CD4-positive, alpha-beta T cell treated with Interleukin-17A for 1 hour (primary cell): ENCODE measurements at regions not wholly inside any gene's neighbourhood (a gene's known extent, or its start where the extent isn't known, plus 50 kb on each side); places are given as distances from the start of the nearest gene placed in this dataset.

ENCODE experiments used
- DNase-seq: peaks from one replicate; pipeline ENCODE4 v3.0.0-alpha.2; 2020

DNA sequence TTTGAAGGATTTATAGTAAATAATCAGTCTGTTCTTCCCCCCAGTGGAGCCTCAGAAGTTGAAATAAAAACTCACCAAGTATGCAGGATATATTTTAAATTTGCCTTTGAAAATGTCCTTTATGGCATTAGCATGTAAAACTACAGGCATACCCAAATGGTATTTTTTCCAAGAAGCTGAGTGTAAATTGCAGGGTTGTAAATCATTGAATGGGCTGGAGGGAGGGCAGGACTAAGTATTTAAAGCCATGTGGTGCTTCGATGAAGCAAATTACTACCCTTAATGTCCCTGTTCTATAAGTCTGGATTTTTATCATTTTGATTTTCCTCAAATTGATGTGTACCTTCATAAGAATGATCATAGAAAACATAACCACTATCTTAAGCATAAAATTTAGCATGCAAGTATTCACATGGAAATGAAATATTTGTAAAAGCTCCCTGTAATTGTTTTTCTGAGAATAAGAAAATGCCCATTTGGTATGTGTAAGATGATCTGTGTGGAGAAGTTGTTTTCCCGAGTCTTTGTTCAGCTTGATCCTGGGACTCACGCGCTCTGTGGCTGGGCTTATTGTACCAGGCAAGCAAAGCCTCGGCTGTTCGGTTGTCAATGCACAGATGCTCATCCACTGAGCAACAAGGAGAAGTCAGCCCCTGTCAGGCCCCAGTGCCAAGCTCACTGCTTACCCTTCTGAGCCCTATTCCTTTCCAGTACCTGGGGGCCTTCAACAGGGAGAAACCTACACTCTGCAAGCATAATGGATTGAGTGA, 66.7 kb downstream of the CD164 start:
- DNase-seq, result no peak

DNA sequence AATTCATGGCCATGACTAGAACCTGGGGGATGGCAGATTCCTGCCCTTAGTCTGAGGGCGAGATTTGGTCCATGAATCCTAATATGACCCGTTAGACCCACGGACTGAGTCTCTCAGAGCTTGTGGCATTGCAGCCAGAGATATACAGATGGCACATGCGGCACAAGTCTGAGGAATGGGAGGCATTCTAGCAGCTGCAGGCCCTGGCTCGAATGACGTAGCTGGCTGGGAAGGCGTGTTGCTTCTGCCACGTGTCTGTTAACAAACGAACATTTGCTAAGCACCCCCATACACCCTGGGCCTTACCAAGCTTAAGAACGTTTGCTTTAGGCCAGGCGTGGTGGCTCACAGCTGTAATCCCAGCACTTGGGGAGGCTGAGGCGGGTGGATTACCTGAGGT, 68.0 kb downstream of the CD164 start:
- no peak for DNase-seq

DNA sequence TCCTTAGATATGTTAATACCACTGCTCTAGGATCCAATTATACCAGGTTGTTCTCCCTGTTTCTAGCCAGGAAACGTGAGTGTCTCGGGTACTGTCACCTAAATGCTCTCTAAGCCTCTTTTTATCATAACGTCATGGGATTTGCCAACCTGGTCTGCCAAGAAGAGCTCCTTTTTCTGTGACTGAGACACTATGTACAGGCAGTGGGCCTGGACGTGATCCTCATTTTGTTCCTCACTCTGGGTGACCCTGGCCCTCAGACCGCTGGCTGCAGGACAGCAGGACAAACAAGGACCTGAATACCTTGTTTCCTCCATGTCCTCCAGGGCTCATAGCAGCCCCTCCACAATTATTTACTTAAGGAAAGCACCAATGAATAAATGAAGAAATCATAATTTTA, 69.1 kb downstream of the CD164 start:
- no peak for DNase-seq

DNA sequence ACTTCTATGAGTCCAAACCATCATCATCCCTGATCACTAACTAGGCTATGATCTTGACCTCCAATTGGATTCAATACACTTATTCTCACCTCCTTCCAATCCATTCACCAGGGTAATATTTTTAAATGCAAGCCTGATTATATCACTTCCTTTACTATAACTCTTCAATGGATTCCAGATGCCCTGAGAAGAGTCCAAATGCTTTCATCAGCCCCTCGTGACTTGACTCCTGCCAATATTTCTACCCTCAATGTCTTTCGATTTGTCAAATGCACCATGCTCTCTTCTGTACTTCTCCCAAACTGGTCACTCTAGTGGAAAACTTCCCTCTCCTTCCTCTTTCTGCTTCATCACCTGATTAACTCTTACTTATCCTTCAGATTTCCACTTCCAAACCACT, 70.8 kb downstream of the CD164 start:
- DNase-seq, result no peak

DNA sequence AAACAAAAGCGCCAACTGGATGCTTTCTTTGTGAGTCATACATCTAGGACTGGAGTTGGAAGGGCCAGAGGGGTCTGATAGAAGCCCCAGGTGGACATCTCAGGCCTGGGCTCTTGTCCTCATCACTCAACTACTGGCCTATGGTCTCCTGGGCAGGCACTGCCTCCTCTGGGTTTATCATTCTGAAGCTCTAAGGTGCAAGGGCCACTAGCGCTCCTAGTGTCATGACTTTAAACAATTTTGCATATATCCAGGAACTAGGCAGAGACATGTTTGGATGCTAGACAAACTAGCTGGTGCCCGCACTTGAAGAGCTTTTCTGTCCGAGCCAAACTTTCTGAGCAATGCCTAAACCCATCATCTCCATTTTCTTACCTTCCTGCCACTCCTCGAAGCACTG, 72.3 kb downstream of the CD164 start:
- DNase-seq, result no peak

DNA sequence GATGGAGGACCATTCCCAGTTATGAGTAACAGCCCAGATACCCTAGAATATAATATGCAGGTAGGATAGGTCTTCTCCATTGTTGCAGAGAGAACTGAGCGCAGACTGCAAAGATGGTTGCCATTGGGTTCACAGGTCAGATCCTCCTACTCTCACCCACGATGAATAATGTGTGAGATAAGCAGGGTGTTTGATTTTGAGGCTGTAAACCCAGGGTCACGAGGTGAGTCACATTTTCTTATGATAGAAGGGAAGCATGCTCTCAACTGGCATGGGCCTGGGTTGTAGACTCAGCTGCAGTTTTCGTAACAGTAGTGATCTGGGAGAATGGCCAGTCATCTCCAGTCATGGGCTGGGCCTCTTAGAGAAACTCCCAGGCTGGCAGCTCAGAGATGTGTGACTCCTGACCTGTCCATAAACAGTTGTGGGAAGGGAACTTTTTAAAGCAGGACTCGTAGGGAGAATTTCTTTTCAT, 74.2 kb downstream of the CD164 start:
- no peak for DNase-seq

DNA sequence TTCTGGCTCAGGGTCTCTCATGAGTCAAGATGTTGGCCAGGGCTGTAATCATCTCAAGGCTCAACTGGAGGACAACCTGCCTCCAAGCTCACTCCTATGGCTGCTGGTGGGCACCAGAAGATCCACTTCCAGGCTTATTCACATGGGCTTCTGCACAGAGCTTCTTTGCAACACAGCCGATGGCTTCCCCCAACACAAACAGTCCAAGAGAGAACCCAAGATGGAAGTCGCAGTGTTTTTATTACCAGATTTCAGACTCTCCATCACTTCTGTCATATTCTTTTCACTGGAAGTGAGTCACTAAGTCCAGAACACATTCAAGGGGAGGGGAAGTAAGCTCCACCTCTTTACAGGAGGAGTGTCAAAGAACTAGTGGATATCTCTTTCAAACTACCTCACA, 75.5 kb downstream of the CD164 start:
- DNase-seq, result no peak

DNA sequence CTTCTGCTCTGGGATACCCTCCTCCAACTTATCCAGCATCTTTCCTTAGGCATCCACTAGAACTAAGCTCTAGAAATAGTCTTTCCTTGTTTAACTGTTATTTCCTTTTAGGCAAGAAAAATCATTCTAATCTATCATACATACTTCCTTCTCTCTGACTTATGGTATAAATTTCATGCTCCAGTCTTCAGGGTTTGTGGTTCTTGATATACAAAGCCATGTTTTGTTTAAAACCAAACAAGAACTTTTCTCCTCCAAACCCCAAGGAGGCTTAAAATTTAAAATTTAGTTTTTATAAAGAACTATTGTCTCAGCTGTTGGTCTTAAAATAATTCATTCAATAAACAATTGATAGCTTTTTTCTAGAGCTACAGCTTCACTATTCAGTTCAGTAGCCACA, 77.2 kb downstream of the CD164 start:
- no peak for DNase-seq

DNA sequence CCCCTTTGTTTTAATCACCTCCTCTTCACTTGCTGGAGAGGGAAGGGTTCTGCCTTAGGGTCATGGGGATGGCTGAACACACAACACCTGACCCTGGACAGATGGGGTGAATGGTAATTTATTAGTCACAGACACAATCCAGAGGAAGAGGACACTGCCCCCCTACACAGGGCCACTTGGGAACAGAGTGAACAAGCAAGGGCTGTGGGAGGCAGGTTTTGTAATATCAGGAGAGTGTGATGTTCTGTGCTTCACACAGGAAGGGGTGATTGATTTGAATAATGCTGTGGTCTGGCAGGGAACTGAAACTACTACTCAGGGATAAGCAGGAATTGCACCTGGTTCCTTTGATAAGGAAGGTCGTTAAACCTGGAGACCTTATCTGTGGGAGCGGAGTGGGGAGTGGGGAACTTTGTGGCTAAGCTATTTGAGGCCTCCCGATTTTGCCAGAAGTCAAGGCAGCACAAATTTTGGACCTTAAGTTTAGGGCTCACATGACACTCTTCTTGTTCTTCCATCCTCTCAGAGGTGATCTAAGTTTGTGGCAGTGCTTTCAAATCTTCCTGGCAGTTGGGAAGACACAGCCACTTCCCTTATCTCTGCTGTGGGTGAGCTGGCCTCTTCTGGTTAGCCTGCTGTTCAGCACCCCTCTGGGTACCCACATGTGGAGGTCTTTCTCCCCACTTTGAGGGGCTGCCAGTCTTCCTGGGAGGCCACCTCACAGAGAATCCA, 77.8 kb downstream of the CD164 start:
- DNase-seq, result no peak

DNA sequence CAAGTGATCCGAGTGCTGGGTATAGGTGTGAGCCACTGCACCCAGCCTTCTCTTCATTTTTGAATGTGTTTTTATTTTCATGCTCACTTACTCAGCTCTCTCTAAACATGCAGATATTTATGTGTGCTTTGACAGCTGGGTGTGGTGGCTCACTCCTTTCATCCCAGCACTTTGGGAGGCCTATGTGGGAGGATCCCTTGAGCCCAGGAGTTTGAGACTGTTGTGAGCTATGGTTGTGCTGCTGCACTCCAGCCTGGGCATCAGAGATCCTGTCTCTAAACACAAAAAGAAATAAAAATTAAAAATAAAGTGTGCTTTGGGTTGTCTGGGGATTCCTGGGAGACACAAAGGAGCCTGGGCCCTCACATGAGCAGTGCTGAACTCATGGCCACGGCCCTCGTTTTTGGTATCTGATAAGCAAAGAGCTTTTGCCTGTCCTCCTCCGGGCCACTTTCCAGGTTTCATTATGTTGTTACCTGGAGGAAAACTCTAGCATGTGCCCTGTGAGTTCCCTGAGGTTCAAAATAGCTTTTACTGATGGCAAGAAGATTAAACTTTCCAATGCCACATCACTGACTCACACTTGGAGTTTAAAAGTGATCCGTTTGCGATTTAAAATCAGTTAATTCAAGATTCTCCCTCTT, 78.5 kb downstream of the CD164 start:
- no peak for DNase-seq

DNA sequence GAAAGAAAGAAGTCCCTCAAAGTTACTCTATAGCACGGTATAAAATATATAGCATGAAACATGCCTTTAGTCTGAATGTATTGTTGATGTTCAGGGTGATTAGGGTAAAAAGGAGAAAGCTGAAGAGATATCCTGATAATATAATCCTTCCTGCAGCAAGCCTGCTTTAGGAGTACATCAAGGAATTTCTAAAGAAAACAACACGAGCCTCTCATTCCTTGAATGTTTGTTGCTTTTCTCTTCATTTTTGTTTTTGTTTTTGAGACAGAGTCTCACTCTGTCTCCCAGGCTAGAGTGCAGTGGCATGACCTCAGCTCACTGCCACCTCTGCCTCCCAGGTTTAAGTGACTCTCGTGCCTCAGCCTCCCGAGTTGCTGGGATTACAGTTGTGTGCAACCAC, 79.1 kb downstream of the CD164 start:
- no peak for DNase-seq

DNA sequence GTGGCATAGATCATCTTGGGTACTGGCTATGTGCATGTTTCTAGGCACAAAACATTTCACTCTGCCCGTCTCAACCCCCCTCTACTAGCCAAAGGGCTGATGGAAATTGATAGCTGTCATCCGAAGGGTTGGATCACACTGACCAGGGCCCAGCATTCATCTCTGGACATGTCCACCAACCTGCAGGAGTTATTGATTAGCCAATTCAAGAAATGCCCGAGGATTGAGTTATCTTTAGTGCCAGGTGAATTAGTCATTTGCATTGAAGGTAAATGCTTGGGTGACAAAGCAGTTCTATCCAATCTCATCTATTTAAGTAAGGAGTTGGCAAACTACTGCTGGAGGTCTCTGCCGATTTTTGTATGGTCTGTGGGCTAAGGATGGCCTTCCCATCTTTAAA, 80.1 kb downstream of the CD164 start:
- no peak for DNase-seq

DNA sequence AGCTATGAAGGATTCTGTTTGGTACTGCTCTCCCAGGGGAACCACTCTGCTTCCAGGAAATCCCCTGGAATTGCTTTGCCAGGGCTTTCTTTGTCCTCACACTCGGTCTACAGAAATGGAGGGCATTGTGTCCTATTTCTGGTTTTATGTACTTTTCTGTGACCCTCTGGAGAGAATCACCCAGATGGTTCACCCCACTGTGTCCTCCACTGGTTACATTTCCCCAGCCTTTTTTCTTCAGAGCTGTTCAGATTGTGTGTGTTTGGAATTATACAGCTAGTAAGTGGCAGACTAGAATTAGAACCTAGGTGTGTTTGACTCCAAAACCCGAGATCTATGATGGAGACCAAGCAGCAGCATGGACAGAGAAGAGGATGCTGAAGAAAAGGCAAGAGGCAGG, 80.8 kb downstream of the CD164 start:
- DNase-seq, result no peak

DNA sequence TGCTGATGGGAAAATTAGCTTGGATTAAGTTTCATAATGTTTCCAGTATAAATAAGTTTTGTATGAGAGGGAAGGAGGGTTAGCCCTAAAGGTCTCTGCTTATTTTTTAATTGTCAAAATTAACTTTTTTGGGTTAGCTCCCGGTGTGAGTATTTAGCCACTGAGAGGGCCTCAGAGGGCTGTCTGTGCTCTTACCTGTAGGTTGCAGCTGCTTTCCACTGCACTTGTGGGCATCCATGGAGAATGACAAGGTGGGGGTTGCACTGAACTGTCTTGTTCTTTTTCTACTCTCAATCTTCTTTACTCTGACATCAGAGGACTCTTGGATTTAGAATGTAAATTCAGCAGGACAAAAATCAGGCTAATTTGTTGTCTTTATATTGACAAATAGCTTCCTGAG, 81.4 kb downstream of the CD164 start:
- no peak for DNase-seq

DNA sequence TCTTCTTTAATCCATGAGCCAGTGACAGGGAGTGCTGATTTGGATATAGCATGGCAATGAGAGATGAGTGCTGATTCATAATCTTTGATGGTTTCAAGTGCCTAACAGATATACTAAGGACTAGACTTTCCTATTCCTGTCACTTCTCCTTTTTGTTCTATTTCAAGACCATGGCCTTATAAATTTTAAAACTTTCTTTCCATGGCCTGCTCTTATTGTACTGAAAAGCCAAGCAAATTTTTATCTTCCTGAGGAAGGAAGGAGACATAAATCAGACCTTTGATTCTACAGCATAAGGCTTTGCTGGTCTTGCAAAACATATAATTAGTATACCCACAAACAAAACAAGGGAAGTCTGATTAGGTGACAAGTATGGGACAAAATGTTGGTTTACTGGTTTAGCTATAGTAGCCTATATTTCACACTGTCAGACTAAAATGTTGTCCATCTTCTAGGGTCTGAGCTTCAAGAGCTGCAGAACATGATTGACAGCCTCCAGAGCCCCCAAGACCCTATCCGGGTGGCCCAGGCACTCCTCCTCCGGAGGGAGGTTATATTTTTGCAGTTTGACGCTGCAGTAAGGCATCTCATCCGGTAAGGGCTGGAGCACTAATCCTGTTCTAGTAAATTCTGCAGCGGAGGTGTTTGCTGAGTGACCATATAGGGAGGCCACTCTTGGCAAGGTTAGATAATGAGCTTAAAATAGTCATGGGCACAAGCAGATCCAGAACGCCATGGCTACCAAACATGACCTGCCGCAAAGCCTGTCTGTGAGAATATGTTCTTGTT, 82.3 kb downstream of the CD164 start:
- no peak for DNase-seq

DNA sequence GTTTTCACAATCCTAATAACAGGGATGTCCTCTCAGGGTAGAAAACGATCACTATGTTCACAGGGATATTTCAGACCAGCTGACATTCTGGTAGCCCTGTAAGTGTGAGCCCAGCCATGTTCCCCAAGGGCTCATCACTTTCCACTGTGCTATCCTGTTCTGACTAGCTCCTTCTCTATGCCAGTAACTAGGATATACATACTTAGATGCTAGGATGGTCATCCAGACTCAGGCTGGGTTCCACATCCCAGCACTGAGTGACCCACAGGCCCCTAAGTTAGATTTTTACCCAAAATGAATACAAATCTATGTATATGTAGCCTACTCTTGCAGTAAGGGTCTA, 83.0 kb downstream of the CD164 start:
- DNase-seq, result no peak

DNA sequence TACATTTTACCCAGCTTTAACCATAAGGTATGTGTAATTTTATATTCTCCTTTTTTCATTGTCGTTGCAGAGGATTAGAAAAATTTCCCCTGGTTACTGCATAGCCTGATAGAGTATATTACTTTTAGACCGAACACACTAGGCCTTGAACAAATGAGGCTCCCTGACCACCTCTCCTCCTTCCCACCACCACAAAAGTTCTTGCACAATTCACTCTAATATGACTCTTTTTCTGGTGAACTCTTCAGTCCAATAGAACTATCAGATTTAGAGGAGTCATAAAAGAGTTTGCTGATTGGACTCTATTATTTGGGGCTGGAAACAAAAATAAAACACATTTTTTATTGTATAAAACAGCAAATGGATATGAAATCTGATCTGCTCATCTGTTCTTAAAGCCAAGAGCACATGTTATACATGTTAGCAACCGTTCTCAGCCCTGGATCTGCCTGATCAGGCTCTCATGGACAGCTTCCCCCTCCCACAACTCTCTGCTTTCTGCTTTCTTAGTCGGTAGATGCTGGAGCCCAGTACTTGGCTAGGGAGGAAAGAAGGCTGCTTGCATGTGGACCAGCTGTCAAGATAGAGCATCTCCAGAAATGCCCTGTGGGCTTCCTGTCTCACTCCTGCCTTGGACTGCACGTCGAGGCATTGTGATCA, 83.5 kb downstream of the CD164 start:
- no peak for DNase-seq

DNA sequence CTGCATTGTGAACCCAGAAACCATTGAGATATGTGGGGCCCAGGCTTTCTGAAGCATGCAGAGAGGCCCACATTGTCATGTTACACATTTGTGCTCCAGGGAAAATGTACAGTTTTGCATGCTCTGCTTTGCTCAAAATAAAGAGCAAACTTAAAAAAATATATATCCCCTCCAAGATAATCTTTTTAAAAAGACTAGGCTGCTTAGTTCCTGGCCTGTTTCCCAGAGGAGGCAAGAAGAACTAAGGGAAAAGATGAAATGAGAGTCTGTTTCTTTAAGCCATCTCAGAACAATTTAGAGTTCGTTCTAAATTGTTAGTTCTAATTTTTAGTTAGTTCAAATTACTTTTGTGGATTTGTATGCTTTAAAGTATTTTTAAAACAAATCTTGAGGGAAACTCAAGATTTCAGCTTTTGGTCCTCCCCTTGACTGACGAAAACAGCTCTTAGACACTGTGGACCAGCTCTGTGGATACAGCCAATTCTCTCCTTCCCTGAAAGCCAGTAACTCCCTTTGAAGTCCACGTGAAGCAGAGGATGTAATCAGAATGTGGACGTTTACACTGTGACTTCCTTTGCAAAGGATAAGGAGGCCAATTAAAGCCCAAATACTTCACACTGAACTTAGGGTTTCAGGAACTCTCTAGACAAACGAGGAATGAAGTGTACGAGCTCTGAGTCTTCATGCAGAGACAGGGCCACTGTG, 84.7 kb downstream of the CD164 start:
- DNase-seq, result no peak

DNA sequence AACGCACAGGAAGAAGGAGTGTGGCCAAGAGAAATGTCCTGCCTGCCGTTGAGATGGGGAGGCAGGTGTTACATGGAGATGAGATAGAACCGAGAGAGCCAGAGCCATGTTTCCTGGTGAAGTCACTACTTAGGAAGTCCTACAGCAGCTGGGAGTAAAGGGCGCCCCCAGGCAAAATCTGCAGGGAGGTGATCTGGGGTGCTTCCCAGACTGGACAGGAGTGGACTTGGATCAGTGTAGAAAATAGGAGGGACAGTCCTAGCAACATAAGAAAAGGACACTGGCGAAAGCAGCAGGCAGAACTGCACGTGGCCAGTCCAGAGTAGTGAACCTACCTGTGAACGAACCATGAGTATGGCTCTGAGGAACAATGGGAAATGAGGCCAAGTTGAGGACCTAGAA, 85.3 kb downstream of the CD164 start:
- no peak for DNase-seq

DNA sequence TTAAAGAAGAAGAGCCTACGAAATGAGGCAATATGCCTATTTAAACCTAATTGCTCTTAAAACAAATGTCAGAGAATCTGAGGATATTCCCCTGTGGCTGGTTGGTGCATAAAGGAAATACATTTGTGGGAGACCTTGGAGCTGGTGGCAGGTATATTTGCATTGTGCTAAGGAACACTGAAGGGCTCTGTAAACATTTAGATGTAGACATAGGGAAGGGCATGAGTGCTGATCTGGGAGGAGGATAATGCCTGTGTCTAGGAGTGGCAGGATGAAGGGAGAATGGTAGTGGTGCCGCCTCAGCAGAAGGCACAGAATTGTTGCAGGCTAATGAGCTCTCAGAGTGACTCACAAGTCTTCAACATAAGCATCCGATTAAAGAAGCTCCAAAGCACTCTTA, 85.8 kb downstream of the CD164 start:
- DNase-seq, result no peak

DNA sequence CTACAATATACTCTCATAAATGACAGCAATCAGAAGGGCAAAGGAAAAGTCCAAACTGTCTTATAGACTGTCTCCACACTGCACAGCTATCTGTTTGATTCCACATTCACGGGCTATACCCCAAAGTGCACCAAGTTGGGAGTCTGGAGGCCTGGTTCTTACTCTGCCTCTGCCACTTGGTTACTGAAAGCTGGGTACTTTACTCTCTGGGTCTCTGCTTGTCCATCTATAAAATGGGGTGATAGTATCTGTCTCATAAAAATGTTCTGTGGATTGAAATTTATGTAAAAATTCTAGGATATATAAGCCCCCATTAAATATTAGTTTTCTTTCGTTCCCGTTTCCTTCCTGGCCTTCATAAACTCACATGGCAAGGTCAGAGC, 86.5 kb downstream of the CD164 start:
- DNase-seq, result no peak

DNA sequence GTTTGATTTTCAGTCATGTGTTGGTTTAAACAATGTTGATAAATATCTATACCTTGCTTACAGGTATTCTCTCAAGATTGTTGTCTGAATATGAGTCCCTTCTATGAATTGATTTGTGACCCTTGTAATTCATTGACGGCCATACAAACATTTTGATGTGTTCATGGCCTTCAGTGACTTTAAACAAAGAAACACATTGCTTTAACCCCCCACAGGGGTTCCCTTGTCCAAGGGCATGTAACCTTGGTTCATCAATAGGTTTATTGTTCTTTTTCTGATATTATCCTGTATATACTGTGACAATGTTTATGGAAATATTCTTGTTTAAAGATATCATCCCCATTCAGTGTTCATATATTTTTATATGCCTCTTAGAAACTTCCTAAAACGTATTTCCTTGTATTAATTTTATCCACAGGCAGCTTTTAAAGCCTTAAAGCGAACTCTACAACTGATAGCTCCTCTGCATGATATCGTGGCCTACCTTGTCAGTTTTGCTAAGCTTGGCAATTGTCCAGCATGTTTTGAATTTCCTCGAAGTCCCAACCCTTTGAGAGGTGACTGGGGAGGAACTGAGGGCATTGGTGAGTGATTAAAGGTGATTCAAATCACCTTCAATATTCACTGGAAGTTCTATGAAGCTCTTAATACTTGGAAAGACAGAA, 87.0 kb downstream of the CD164 start:
- DNase-seq, result no peak
